Natural killer cell (primary cell): ENCODE measurements at regions not wholly inside any gene's neighbourhood (a gene's known extent, or its start where the extent isn't known, plus 50 kb on each side); places are given as distances from the start of the nearest gene placed in this dataset.

ENCODE experiments used
- ATAC-seq, 3 donors: fragments of 150-1000 bp in 2 of 3; fragments of 200-7000 bp in 1 of 3; cut with Tn5 transposase; 1 replicate in 1 of 3; 2 replicates in 2 of 3; pipeline ENCODE4 v1.10.0; 2021; ENCODE audit warnings: mild to moderate bottlenecking in 2 of 3, moderate library complexity in 2 of 3
- DNase-seq, 2 donors: peaks; one replicate each; pipeline versions ENCODE4 v3.0.0 to v3.0.0-alpha.2; 2013 to 2021; ENCODE audit warnings: mixed read lengths in 1 of 2
- H3K27ac ChIP-seq: one replicate; pipeline ENCODE4 v1.5.1; 2013; ENCODE audit warnings: mild to moderate bottlenecking, low read length
- H3K27me3 ChIP-seq: one replicate; pipeline ENCODE4 v1.6.1; 2013; ENCODE audit warnings: low read length; ENCODE audit not compliant: control insufficient read depth, insufficient read depth
- H3K36me3 ChIP-seq: one replicate; pipeline ENCODE4 v1.6.1; 2013; ENCODE audit warnings: low read length; ENCODE audit not compliant: control insufficient read depth, insufficient read depth
- H3K4me1 ChIP-seq: one replicate; pipeline ENCODE4 v1.6.1; 2013; ENCODE audit warnings: low read length; ENCODE audit not compliant: control insufficient read depth, insufficient read depth
- H3K4me3 ChIP-seq: one replicate; pipeline ENCODE4 v1.5.1; 2013; ENCODE audit warnings: low read length
- H3K9me3 ChIP-seq: one replicate; pipeline ENCODE4 v1.6.1; 2013; ENCODE audit warnings: low read length; ENCODE audit not compliant: control insufficient read depth, insufficient read depth
- H3K27ac Mint-ChIP-seq, 2 donors: one replicate each; pipeline ENCODE4 v1.8.0; 2022; ENCODE audit warnings: mild to moderate bottlenecking in 2 of 2, mixed read lengths in 2 of 2, moderate library complexity in 1 of 2
- H3K27me3 Mint-ChIP-seq, 2 donors: one replicate each; pipeline ENCODE4 v1.8.0; 2022; ENCODE audit warnings: low read depth in 2 of 2, mixed read lengths in 2 of 2
- H3K36me3 Mint-ChIP-seq: one replicate; pipeline ENCODE4 v1.8.0; 2022; ENCODE audit warnings: mixed read lengths
- H3K4me1 Mint-ChIP-seq, 2 donors: one replicate each; pipeline ENCODE4 v1.8.0; 2022; ENCODE audit warnings: mixed read lengths in 2 of 2
- H3K4me3 Mint-ChIP-seq: one replicate; pipeline ENCODE4 v1.8.0; 2022; ENCODE audit warnings: mild to moderate bottlenecking, moderate library complexity, mixed read lengths
- H3K9me3 Mint-ChIP-seq, 2 donors: one replicate each; pipeline ENCODE4 v1.8.0; 2022; ENCODE audit warnings: mixed read lengths in 2 of 2
- WGBS: methylation state at CpG from one replicate; pipeline ENCODE4 v1.1.7; 2013; ENCODE audit warnings: missing lambda C conversion rate; ENCODE audit not compliant: insufficient coverage; 5-methylcytosine and 5-hydroxymethylcytosine counted together
- intact Hi-C: fragments of 100-400 bp; cut with micrococcal nuclease; formaldehyde crosslinking; loops from one replicate; pipeline ENCODE4 v1.14.2; 2022
- TF ChIP-seq, protein P1 (sequence below): fragments of 200-600 bp; IDR thresholded peaks from one replicate; pipeline ENCODE4 v1.8.0; 2022; ENCODE audit warnings: antibody characterized with exemption

DNA sequence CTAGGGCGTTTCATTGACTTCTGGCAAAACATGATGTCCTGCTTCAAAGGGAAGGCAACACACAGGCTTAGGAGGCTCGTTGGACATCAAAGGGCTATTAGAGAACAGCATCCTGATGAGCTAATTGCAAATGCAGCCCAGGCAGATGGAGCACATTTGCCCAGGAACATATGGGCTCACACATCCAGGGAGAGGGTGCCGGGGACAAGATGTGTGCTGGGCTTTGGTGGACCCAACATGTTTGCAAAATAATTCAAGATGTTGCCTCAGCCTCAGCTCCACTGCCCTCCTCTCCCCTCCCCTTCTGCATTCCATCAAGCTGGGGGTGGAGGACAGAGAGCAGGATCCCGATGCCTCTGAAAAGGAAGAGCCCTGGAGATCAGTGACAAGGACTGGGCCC lies 217.1 kb upstream of the ZMIZ1 start:
- Histone ChIP-seq H3K27me3 (no peaks in the 10 kb centered on the region), H3K4me1 (no peaks in the 10 kb centered on the region), H3K27ac (no peak overlapping the region), H3K9me3 (no peaks in the 10 kb centered on the region), H3K36me3 (no peaks in the 10 kb centered on the region), H3K4me3 (no peak overlapping the region)
- DNase-seq: no peak
- Mint-ChIP-seq H3K9me3 (no peaks in the 10 kb centered on the region), H3K36me3 (no peaks in the 10 kb centered on the region), H3K4me3 (no peak overlapping the region), H3K27me3 (no peaks in the 10 kb centered on the region), H3K27ac (no peak overlapping the region), H3K4me1 (no peaks in the 10 kb centered on the region)
- no peak for ATAC-seq
- TF ChIP-seq, protein P1, sequence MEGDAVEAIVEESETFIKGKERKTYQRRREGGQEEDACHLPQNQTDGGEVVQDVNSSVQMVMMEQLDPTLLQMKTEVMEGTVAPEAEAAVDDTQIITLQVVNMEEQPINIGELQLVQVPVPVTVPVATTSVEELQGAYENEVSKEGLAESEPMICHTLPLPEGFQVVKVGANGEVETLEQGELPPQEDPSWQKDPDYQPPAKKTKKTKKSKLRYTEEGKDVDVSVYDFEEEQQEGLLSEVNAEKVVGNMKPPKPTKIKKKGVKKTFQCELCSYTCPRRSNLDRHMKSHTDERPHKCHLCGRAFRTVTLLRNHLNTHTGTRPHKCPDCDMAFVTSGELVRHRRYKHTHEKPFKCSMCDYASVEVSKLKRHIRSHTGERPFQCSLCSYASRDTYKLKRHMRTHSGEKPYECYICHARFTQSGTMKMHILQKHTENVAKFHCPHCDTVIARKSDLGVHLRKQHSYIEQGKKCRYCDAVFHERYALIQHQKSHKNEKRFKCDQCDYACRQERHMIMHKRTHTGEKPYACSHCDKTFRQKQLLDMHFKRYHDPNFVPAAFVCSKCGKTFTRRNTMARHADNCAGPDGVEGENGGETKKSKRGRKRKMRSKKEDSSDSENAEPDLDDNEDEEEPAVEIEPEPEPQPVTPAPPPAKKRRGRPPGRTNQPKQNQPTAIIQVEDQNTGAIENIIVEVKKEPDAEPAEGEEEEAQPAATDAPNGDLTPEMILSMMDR: no peak
- intact Hi-C loops: no loop called here
- 81% methylated on average over 3 of the region's 4 CpGs for WGBS

DNA sequence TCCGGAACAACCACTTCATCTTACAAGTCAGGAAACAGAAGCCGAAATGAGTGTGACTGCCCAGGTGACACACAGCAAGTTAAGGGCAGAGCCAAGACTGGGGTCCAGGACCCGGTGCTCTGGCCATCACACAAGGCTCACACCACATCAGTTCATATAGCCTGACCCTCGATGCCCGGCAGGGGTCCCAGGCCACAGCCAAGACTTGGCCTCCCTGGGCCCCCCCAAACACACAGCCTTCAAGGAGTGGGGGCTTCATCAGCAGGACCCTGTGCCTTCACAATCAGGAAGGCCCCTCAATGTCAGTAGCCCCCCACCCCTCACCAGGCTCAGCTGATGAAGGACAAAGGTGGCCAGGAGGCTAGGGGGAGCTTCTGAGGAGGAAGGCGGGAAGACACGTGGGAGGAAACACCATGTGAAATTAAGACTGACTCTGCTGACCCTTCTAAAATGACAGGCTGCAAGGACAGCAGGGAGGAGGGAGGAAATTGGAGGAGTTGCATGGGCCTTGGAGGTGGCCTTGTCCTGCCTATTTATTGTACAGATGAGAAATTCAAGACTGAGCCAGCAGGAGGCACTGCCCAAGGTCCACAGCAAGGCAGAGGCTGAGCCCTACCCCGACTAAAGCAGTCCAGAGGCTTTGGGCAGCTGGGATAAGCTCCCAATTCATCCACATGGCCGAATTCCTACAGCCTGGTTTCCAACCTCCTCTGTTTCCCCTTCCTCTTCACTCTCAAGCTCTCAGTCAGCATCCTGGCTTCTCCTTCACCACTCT lies 216.1 kb upstream of the ZMIZ1 start:
- Histone ChIP-seq H3K27me3 (no peaks in the 10 kb centered on the region), H3K4me3 (no peak overlapping the region), H3K9me3 (no peaks in the 10 kb centered on the region), H3K27ac (no peak overlapping the region), H3K36me3 (no peaks in the 10 kb centered on the region), H3K4me1 (no peaks in the 10 kb centered on the region)
- intact Hi-C loops: loop anchor here (1.0 kb wide), 1 partner anchor 343 kb away; no protein-coding TSS in a partner anchor
- WGBS: 77% methylated on average over 9 of the region's 9 CpGs
- TF ChIP-seq, protein P1: no peak
- peak in 2 of 3 donors; percentile 49 to 52 for ATAC-seq
- no peak overlapping the region for H3K27ac Mint-ChIP-seq
- no peak overlapping the region for H3K4me3 Mint-ChIP-seq
- H3K36me3 Mint-ChIP-seq: no peaks in the 10 kb centered on the region
- H3K27me3 Mint-ChIP-seq: peaks cover 0 to 3% of the 10 kb centered on the region in 2 donors
- no peaks in the 10 kb centered on the region for H3K4me1 Mint-ChIP-seq
- peak in 1 of 2 donors; percentile 52 for DNase-seq
- no peaks in the 10 kb centered on the region for H3K9me3 Mint-ChIP-seq

- no peaks in the 10 kb centered on the region for H3K9me3 ChIP-seq
- DNase-seq (no peak), ATAC-seq (no peak)
- 94% methylated on average over 3 of the region's 4 CpGs for WGBS
- Mint-ChIP-seq H3K9me3 (no peaks in the 10 kb centered on the region), H3K27me3 (peaks cover 0 to 11% of the 10 kb centered on the region in 2 donors), H3K4me3 (no peak overlapping the region), H3K27ac (no peak overlapping the region), H3K4me1 (no peaks in the 10 kb centered on the region), H3K36me3 (no peaks in the 10 kb centered on the region)
- no peaks in the 10 kb centered on the region for H3K4me1 ChIP-seq
- H3K36me3 ChIP-seq: no peaks in the 10 kb centered on the region
- TF ChIP-seq, protein P1: no peak
- H3K27ac ChIP-seq: no peak overlapping the region
- H3K27me3 ChIP-seq: no peaks in the 10 kb centered on the region
- intact Hi-C loops: loop anchor here (1.0 kb wide), 1 partner anchor 341 kb away; no protein-coding TSS in a partner anchor
- H3K4me3 ChIP-seq: no peak overlapping the region
Measured at GRCh38 chr10:78853864-78854263, 214.9 kb upstream of the ZMIZ1 start.

DNA sequence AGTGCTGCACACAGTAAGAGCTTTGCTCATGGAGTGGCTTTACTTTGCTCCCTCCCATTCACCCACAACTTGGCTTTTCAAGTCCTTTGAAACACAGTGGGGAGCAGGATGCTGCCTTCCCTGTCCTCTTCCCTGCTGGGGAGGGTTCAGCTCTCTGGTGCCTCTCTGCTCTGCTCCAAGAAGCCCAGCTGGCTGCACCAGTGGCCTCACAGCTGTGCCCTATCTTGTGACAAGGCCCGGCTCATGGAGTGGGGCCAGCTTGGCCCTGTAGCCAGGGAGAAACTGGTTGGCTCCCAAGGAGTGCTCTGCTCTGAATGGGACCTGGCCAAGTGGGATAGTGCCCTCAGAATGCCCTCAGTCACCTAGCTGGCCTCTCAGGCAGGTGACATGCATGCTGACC lies 212.3 kb upstream of the ZMIZ1 start:
- no peak for ATAC-seq
- Histone ChIP-seq H3K27ac (no peak overlapping the region), H3K4me3 (no peak overlapping the region), H3K9me3 (no peaks in the 10 kb centered on the region), H3K36me3 (no peaks in the 10 kb centered on the region), H3K4me1 (no peaks in the 10 kb centered on the region), H3K27me3 (no peaks in the 10 kb centered on the region)
- Mint-ChIP-seq H3K36me3 (no peaks in the 10 kb centered on the region), H3K4me1 (no peaks in the 10 kb centered on the region), H3K27me3 (peaks cover 9 to 29% of the 10 kb centered on the region in 2 donors), H3K9me3 (no peaks in the 10 kb centered on the region), H3K27ac (no peak overlapping the region), H3K4me3 (no peak overlapping the region)
- DNase-seq: no peak
- TF ChIP-seq, protein P1: no peak
- WGBS: 97% methylated on average over 1 of the region's 1 CpG
- intact Hi-C loops: no loop called here
